ENCODE measurements at regions not wholly inside any gene's neighbourhood (a gene's known extent, or its start where the extent isn't known, plus 50 kb on each side); places are given as distances from the start of the nearest gene placed in this dataset.

GRCh38 chr17:71257096-71257495 is 863.7 kb upstream of the SOX9 start:
- H3K9me2 ChIP-seq (replicated peaks; ENCODE audit: low read depth, low read length): no peaks in the 10 kb centered on the region
- H2AFZ ChIP-seq (ENCODE audit: low read length): no peak overlapping the region
- H4K20me1 ChIP-seq (ENCODE audit: insufficient read depth, low read length, poor library complexity, severe bottlenecking): no peaks in the 10 kb centered on the region
- no peak overlapping the region for H3K9ac ChIP-seq (ENCODE audit: low read depth, low read length, poor library complexity, severe bottlenecking)
- H3K27me3 ChIP-seq (ENCODE audit: insufficient read depth, low read length, poor library complexity, severe bottlenecking): no peaks in the 10 kb centered on the region
- H3K4me2 ChIP-seq (ENCODE audit: low read depth, low read length, poor library complexity, severe bottlenecking): no peak overlapping the region
- no peaks in the 10 kb centered on the region for H3K4me1 ChIP-seq (ENCODE audit: insufficient read depth, low read length, poor library complexity, severe bottlenecking)
- H3K4me3 ChIP-seq (ENCODE audit: low read length, poor library complexity, severe bottlenecking): no peak overlapping the region
- TF ChIP-seq CTCF (conservative IDR thresholded peaks at IDR 0.05; ENCODE audit: low read length) (no peak), EZH2phosphoT487 (IDR thresholded peaks at IDR 0.05; ENCODE audit: borderline replicate concordance) (no peak)
- H3K79me2 ChIP-seq (ENCODE audit: insufficient read depth, low read length): no peaks in the 10 kb centered on the region
- no peaks in the 10 kb centered on the region for H3K36me3 ChIP-seq (ENCODE audit: insufficient read depth, low read length)
- H3K9me3 ChIP-seq (ENCODE audit: insufficient read depth, low read depth, low read length): no peaks in the 10 kb centered on the region
- H3F3A ChIP-seq (ENCODE audit: low read depth): no peaks in the 10 kb centered on the region

GRCh38 chr17:71260366-71260940 is 860.4 kb upstream of the SOX9 start:
- no peaks in the 10 kb centered on the region for H3K27me3 ChIP-seq (ENCODE audit: insufficient read depth, low read length, poor library complexity, severe bottlenecking)
- H3K36me3 ChIP-seq (ENCODE audit: insufficient read depth, low read length): no peaks in the 10 kb centered on the region

GRCh38 chr17:71262586-71262985 is 858.2 kb upstream of the SOX9 start:
- Histone ChIP-seq H3K9me3 (ENCODE audit: insufficient read depth, low read depth, low read length) (no peaks in the 10 kb centered on the region), H3K79me2 (ENCODE audit: insufficient read depth, low read length) (no peaks in the 10 kb centered on the region), H3K4me1 (ENCODE audit: insufficient read depth, low read length, poor library complexity, severe bottlenecking) (no peaks in the 10 kb centered on the region), H3K4me3 (ENCODE audit: low read length, poor library complexity, severe bottlenecking) (no peak overlapping the region), H2AFZ (ENCODE audit: low read length) (no peak overlapping the region), H3K27me3 (ENCODE audit: insufficient read depth, low read length, poor library complexity, severe bottlenecking) (no peaks in the 10 kb centered on the region), H3K36me3 (ENCODE audit: insufficient read depth, low read length) (no peaks in the 10 kb centered on the region), H3F3A (ENCODE audit: low read depth) (no peaks in the 10 kb centered on the region), H3K4me2 (ENCODE audit: low read depth, low read length, poor library complexity, severe bottlenecking) (no peak overlapping the region), H3K9me2 (replicated peaks; ENCODE audit: low read depth, low read length) (no peaks in the 10 kb centered on the region), H3K9ac (ENCODE audit: low read depth, low read length, poor library complexity, severe bottlenecking) (no peak overlapping the region), H4K20me1 (ENCODE audit: insufficient read depth, low read length, poor library complexity, severe bottlenecking) (no peaks in the 10 kb centered on the region)
- no peak for TF ChIP-seq CTCF (conservative IDR thresholded peaks at IDR 0.05; ENCODE audit: low read length)
- TF ChIP-seq EZH2phosphoT487 (IDR thresholded peaks at IDR 0.05; ENCODE audit: borderline replicate concordance): no peak

More at GRCh38 chr17:71260366-71260940, 860.4 kb upstream of the SOX9 start:
- Histone ChIP-seq H3K9me2 (replicated peaks; ENCODE audit: low read depth, low read length) (no peaks in the 10 kb centered on the region), H3K9me3 (ENCODE audit: insufficient read depth, low read depth, low read length) (no peaks in the 10 kb centered on the region), H3K4me2 (ENCODE audit: low read depth, low read length, poor library complexity, severe bottlenecking) (no peak overlapping the region), H3K79me2 (ENCODE audit: insufficient read depth, low read length) (no peaks in the 10 kb centered on the region), H3K9ac (ENCODE audit: low read depth, low read length, poor library complexity, severe bottlenecking) (no peak overlapping the region), H3F3A (ENCODE audit: low read depth) (no peaks in the 10 kb centered on the region), H3K4me3 (ENCODE audit: low read length, poor library complexity, severe bottlenecking) (no peak overlapping the region), H3K4me1 (ENCODE audit: insufficient read depth, low read length, poor library complexity, severe bottlenecking) (no peaks in the 10 kb centered on the region), H2AFZ (ENCODE audit: low read length) (no peak overlapping the region), H4K20me1 (ENCODE audit: insufficient read depth, low read length, poor library complexity, severe bottlenecking) (no peaks in the 10 kb centered on the region)
- TF ChIP-seq EZH2phosphoT487 (IDR thresholded peaks at IDR 0.05; ENCODE audit: borderline replicate concordance) (no peak), CTCF (conservative IDR thresholded peaks at IDR 0.05; ENCODE audit: low read length) (no peak)

Measured in Loucy (cell line).